ENCODE measurements at regions not wholly inside any gene's neighbourhood (a gene's known extent, or its start where the extent isn't known, plus 50 kb on each side); places are given as distances from the start of the nearest gene placed in this dataset.

- Histone ChIP-seq H3K27ac (no peak overlapping the region), H3K36me3 (no peaks in the 10 kb centered on the region), H3K9me3 (no peaks in the 10 kb centered on the region), H3K4me1 (peaks cover 3 to 19% of the 10 kb centered on the region in 2 donors), H3K27me3 (no peaks in the 10 kb centered on the region), H3K4me3 (replicated peaks in 1 of 3) (no peak overlapping the region)
- intact Hi-C loops (cut with DNase I): no loop called here
- DNase-seq: no peak
- TF ChIP-seq POLR2A (IDR thresholded peaks at IDR 0.05) (no peak), CTCF (IDR thresholded peaks at IDR 0.05) (no peak)
- WGBS, 2 donors: 78% methylated on average over 1 of the region's 1 CpG
Observed at GRCh38 chr7:106175507-106175906, 63.4 kb upstream of the SYPL1 start.

- H3K27me3 ChIP-seq: no peaks in the 10 kb centered on the region
- intact Hi-C loops (cut with DNase I): no loop called here
- 93 to 97% methylated on average over 4 to 5 of the region's 5 CpGs for WGBS, 2 donors
- DNase-seq: no peak
- no peaks in the 10 kb centered on the region for H3K36me3 ChIP-seq
- H3K4me3 ChIP-seq (replicated peaks in 1 of 3): no peak overlapping the region
- H3K27ac ChIP-seq: no peak overlapping the region
- H3K4me1 ChIP-seq: peaks cover 0 to 10% of the 10 kb centered on the region in 2 donors
- no peaks in the 10 kb centered on the region for H3K9me3 ChIP-seq
- TF ChIP-seq POLR2A (IDR thresholded peaks at IDR 0.05) (no peak), CTCF (IDR thresholded peaks at IDR 0.05) (no peak)
Observed at GRCh38 chr7:106170651-106171050, 58.5 kb upstream of the SYPL1 start.

GRCh38 chr7:106169821-106170610, 57.9 kb upstream of the SYPL1 start:
- TF ChIP-seq POLR2A (IDR thresholded peaks at IDR 0.05): no peak
- no peak for TF ChIP-seq CTCF (IDR thresholded peaks at IDR 0.05)
- no peak overlapping the region for H3K4me3 ChIP-seq (replicated peaks in 1 of 3)
- WGBS, 2 donors: 84 to 94% methylated on average over 3 of the region's 3 CpGs
- H3K4me1 ChIP-seq: peaks cover 0 to 10% of the 10 kb centered on the region in 2 donors
- H3K36me3 ChIP-seq: no peaks in the 10 kb centered on the region
- H3K27me3 ChIP-seq: no peaks in the 10 kb centered on the region
- intact Hi-C loops (cut with DNase I): loop anchor here (10.0 kb wide), 1 partner anchor 225 kb away; no protein-coding TSS in a partner anchor
- DNase-seq: no peak
- no peak overlapping the region for H3K27ac ChIP-seq
- no peaks in the 10 kb centered on the region for H3K9me3 ChIP-seq

- no peak overlapping the region for H3K27ac ChIP-seq
Observed at GRCh38 chr7:106167439-106168136, 55.5 kb upstream of the SYPL1 start.

More at GRCh38 chr7:106167439-106168136, 55.5 kb upstream of the SYPL1 start:
- intact Hi-C loops (cut with DNase I): loop anchor here (10.0 kb wide), 1 partner anchor 223 kb away; no protein-coding TSS in a partner anchor
- H3K36me3 ChIP-seq: no peaks in the 10 kb centered on the region
- DNase-seq: no peak
- peaks cover 0 to 10% of the 10 kb centered on the region in 2 donors for H3K4me1 ChIP-seq
- H3K4me3 ChIP-seq (replicated peaks in 1 of 3): no peak overlapping the region
- H3K9me3 ChIP-seq: no peaks in the 10 kb centered on the region
- H3K27me3 ChIP-seq: no peaks in the 10 kb centered on the region
- TF ChIP-seq POLR2A (IDR thresholded peaks at IDR 0.05): no peak
- no peak for TF ChIP-seq CTCF (IDR thresholded peaks at IDR 0.05)
- 71 to 80% methylated on average over 4 of the region's 4 CpGs for WGBS, 2 donors

Measured in thyroid gland (tissue), 4 donors.